ENCODE measurements at regions not wholly inside any gene's neighbourhood (a gene's known extent, or its start where the extent isn't known, plus 50 kb on each side); places are given as distances from the start of the nearest gene placed in this dataset.

DNA sequence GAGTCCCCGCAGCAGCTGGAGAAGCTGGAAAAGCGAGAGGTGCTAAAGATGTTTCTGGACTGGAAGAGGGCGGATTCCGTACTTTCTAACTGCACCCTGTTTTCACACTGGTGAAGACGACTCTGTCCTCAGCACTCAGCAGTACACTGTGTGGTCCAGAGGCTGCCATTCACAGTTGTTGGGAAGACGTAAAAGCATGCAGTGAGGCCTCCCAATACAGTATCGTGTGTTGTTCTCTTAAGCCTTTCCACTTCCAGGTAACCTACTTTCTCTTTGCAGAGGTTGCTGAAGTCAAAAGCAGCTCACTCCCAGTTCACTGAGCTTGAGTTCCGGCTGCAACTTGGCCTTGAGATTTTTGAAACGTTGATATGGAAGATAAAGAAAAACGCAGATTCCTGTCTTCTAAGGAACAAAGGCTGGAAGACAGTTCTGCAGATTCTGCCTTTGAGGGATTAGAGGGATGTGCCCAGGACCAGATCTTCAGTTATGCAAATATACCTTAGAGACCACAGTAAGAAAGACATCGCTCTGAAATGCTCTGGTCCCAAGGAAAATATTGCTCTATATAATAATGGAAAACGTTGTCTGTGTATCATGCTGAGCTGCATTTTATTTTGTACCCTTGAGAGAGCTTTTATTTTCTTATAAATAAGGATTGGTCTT lies 540.9 kb downstream of the TRIML1 start:
- H3K4me3 ChIP-seq = no peak overlapping the region
- intact Hi-C loops (cut with DNase I) = no loop called here
- H3K36me3 ChIP-seq = no peaks in the 10 kb centered on the region
- WGBS, 3 donors = 59 to 67% (median 63%) methylated on average over 12 of the region's 12 CpGs
- DNase-seq = no peak
- H3K27ac ChIP-seq = no peak overlapping the region
- no peaks in the 10 kb centered on the region for H3K4me1 ChIP-seq (ENCODE audit: insufficient read depth)
- TF ChIP-seq POLR2A (IDR thresholded peaks at IDR 0.05) (no peak), EP300 (IDR thresholded peaks at IDR 0.05) (no peak)
- TF ChIP-seq, protein P1, sequence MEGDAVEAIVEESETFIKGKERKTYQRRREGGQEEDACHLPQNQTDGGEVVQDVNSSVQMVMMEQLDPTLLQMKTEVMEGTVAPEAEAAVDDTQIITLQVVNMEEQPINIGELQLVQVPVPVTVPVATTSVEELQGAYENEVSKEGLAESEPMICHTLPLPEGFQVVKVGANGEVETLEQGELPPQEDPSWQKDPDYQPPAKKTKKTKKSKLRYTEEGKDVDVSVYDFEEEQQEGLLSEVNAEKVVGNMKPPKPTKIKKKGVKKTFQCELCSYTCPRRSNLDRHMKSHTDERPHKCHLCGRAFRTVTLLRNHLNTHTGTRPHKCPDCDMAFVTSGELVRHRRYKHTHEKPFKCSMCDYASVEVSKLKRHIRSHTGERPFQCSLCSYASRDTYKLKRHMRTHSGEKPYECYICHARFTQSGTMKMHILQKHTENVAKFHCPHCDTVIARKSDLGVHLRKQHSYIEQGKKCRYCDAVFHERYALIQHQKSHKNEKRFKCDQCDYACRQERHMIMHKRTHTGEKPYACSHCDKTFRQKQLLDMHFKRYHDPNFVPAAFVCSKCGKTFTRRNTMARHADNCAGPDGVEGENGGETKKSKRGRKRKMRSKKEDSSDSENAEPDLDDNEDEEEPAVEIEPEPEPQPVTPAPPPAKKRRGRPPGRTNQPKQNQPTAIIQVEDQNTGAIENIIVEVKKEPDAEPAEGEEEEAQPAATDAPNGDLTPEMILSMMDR (IDR thresholded peaks at IDR 0.05) = no peak
- H3K27me3 ChIP-seq = no peaks in the 10 kb centered on the region
- no peaks in the 10 kb centered on the region for H3K9me3 ChIP-seq

GRCh38 chr4:188680667-188681063 lies 541.4 kb downstream of the TRIML1 start:
- H3K27ac ChIP-seq = no peak overlapping the region
- H3K4me1 ChIP-seq (ENCODE audit: insufficient read depth) = no peaks in the 10 kb centered on the region
- no peaks in the 10 kb centered on the region for H3K27me3 ChIP-seq
- H3K9me3 ChIP-seq = no peaks in the 10 kb centered on the region
- intact Hi-C loops (cut with DNase I) = no loop called here
- TF ChIP-seq, protein P1 (IDR thresholded peaks at IDR 0.05) = no peak
- TF ChIP-seq POLR2A (IDR thresholded peaks at IDR 0.05) (no peak), EP300 (IDR thresholded peaks at IDR 0.05) (no peak)
- no peak overlapping the region for H3K4me3 ChIP-seq
- 80 to 92% (median 90%) methylated on average over 14 of the region's 14 CpGs for WGBS, 3 donors
- DNase-seq = no peak
- H3K36me3 ChIP-seq = no peaks in the 10 kb centered on the region

DNA sequence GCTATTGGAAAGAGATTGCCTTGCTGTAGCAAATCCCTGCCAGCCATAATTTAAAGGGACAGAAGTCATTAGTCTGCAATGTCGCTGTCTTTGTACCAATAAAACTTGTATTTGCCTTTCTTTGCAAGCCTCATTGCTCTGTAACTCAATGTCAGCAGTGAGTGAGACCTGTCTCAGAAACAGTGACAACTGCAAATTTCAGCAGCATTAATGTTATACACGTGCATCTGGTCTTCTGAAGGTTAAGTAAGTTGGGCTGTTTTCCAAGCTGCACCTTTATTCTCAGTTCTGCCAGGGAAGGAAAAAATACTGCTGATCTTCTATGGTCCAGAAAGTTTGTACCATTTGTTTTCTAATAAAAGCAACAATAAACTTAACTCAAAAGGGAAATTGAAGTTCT lies 543.1 kb downstream of the TRIML1 start:
- TF ChIP-seq, protein P1 (IDR thresholded peaks at IDR 0.05) = no peak
- TF ChIP-seq POLR2A (IDR thresholded peaks at IDR 0.05) = no peak
- TF ChIP-seq EP300 (IDR thresholded peaks at IDR 0.05) = no peak
- no peak overlapping the region for H3K4me3 ChIP-seq
- H3K4me1 ChIP-seq (ENCODE audit: insufficient read depth) = no peaks in the 10 kb centered on the region
- H3K27me3 ChIP-seq = no peaks in the 10 kb centered on the region
- no peak for DNase-seq
- H3K27ac ChIP-seq = no peak overlapping the region
- intact Hi-C loops (cut with DNase I) = no loop called here
- no peaks in the 10 kb centered on the region for H3K9me3 ChIP-seq
- H3K36me3 ChIP-seq = no peaks in the 10 kb centered on the region
- 30 to 44% (median 38%) methylated on average over 2 of the region's 2 CpGs for WGBS, 3 donors

DNA sequence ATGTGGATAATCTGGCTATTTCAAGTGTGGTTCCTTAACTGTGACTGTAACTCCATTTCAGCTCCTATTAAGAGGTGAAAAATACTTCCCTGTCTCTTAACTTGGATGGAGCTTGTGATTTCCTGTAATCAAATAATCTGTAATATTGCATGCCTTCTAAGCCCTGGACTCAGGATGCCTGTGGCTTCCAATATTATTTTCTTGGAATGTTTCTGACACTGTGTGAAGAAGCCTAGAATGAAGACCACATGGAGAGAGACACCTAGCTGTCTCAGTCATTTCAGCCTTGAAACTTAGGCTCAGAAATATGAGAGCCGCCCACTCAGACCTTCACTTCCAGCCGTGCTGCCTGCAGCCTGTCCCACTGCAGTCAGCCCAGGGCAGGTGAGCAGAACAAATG lies 544.3 kb downstream of the TRIML1 start:
- TF ChIP-seq POLR2A (IDR thresholded peaks at IDR 0.05) (no peak), EP300 (IDR thresholded peaks at IDR 0.05) (no peak)
- TF ChIP-seq, protein P1 (IDR thresholded peaks at IDR 0.05) = no peak
- DNase-seq = no peak
- intact Hi-C loops (cut with DNase I) = no loop called here
- no peaks in the 10 kb centered on the region for H3K36me3 ChIP-seq
- no peak overlapping the region for H3K4me3 ChIP-seq
- 61 to 64% (median 64%) methylated on average over 2 of the region's 2 CpGs for WGBS, 3 donors
- H3K27ac ChIP-seq = no peak overlapping the region
- no peaks in the 10 kb centered on the region for H3K9me3 ChIP-seq
- H3K27me3 ChIP-seq = no peaks in the 10 kb centered on the region
- no peaks in the 10 kb centered on the region for H3K4me1 ChIP-seq (ENCODE audit: insufficient read depth)
